ENCODE measurements at regions not wholly inside any gene's neighbourhood (a gene's known extent, or its start where the extent isn't known, plus 50 kb on each side); places are given as distances from the start of the nearest gene placed in this dataset.

DNA sequence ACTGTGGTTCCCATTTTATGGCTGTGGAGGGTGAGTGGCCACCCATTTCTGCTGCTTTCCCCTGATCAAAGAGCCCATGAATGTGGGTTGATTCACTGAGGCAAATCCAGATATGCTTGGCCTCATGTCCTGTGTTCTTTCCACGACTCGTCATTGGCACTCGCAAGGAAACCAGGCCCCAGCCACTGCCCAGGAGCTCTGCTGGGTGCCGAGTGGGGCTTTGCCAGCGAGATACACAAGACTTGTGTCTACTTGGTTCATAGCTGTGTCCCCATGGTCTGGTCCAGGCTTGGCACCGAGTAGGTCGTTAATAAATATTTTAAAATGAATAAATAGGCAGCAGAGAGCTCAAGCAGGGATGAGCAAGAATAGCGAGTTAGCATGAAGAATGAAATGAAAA lies 1291.5 kb downstream of the TBC1D22A start:
- peaks cover 1% of the 10 kb centered on the region for H3K4me1 ChIP-seq (ENCODE audit: low read length)
- no peaks in the 10 kb centered on the region for H3K9me2 ChIP-seq (replicated peaks; ENCODE audit: insufficient read depth, low read length)
- H3K9ac ChIP-seq (ENCODE audit: low read length) = no peak overlapping the region
- H4K20me1 ChIP-seq (ENCODE audit: insufficient read depth, low read length) = no peaks in the 10 kb centered on the region
- TF ChIP-seq, protein P1, sequence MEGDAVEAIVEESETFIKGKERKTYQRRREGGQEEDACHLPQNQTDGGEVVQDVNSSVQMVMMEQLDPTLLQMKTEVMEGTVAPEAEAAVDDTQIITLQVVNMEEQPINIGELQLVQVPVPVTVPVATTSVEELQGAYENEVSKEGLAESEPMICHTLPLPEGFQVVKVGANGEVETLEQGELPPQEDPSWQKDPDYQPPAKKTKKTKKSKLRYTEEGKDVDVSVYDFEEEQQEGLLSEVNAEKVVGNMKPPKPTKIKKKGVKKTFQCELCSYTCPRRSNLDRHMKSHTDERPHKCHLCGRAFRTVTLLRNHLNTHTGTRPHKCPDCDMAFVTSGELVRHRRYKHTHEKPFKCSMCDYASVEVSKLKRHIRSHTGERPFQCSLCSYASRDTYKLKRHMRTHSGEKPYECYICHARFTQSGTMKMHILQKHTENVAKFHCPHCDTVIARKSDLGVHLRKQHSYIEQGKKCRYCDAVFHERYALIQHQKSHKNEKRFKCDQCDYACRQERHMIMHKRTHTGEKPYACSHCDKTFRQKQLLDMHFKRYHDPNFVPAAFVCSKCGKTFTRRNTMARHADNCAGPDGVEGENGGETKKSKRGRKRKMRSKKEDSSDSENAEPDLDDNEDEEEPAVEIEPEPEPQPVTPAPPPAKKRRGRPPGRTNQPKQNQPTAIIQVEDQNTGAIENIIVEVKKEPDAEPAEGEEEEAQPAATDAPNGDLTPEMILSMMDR (IDR thresholded peaks at IDR 0.05; ENCODE audit: low read length) = no peak
- TF ChIP-seq EZH2phosphoT487 (IDR thresholded peaks at IDR 0.05; ENCODE audit: low read length) = no peak
- no peak for TF ChIP-seq EZH2 (optimal IDR thresholded peaks at IDR 0.05; ENCODE audit: low read depth, low read length)
- H3K27me3 ChIP-seq (replicated peaks; ENCODE audit: insufficient read depth, low read length) = no peaks in the 10 kb centered on the region
- H3K9me3 ChIP-seq (replicated peaks; ENCODE audit: insufficient read depth, low read length) = no peaks in the 10 kb centered on the region
- no peaks in the 10 kb centered on the region for H3K36me3 ChIP-seq (replicated peaks; ENCODE audit: insufficient read depth, low read length)
- DNase-seq = no peak
- H3F3A ChIP-seq (ENCODE audit: insufficient read depth, low read length) = no peaks in the 10 kb centered on the region
- H3K27ac ChIP-seq (ENCODE audit: low read length) = no peak overlapping the region
- no peak overlapping the region for H2AFZ ChIP-seq (ENCODE audit: low read length)
- H3K4me2 ChIP-seq (ENCODE audit: low read depth, low read length) = no peak overlapping the region
- H3K4me3 ChIP-seq (ENCODE audit: low read length) = no peak overlapping the region
- no peaks in the 10 kb centered on the region for H3K79me2 ChIP-seq (ENCODE audit: low read length)

DNA sequence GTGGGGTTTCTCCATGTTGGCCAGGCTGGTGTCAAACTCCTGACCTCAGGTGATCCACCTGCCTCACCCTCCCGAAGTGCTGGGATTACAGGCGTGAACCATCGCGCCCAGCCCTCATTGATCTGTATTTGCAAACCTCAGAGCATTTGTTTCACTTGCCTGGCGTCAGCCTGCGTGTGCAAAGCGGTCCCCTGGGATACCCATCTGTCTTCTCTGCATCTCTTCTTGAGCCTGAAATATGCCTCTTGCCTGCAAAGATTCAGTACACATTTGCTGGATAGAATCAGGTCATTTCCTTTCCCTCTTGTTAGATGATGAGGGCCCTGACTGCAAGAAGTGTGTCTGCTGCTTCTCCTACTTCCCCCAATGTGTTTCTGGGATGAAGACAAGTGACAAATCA lies 1291.0 kb downstream of the TBC1D22A start:
- Histone ChIP-seq H3K27ac (ENCODE audit: low read length) (no peak overlapping the region), H3K79me2 (ENCODE audit: low read length) (no peaks in the 10 kb centered on the region), H3K9me2 (replicated peaks; ENCODE audit: insufficient read depth, low read length) (no peaks in the 10 kb centered on the region), H3K9me3 (replicated peaks; ENCODE audit: insufficient read depth, low read length) (no peaks in the 10 kb centered on the region), H3K36me3 (replicated peaks; ENCODE audit: insufficient read depth, low read length) (no peaks in the 10 kb centered on the region), H3K4me2 (ENCODE audit: low read depth, low read length) (no peak overlapping the region), H3F3A (ENCODE audit: insufficient read depth, low read length) (peaks cover 3% of the 10 kb centered on the region; the same call in 1 of the 2 replicates), H4K20me1 (ENCODE audit: insufficient read depth, low read length) (no peaks in the 10 kb centered on the region), H3K9ac (ENCODE audit: low read length) (no peak overlapping the region), H2AFZ (ENCODE audit: low read length) (no peak overlapping the region), H3K27me3 (replicated peaks; ENCODE audit: insufficient read depth, low read length) (no peaks in the 10 kb centered on the region), H3K4me3 (ENCODE audit: low read length) (no peak overlapping the region), H3K4me1 (ENCODE audit: low read length) (peaks cover 6% of the 10 kb centered on the region)
- TF ChIP-seq EZH2phosphoT487 (IDR thresholded peaks at IDR 0.05; ENCODE audit: low read length) (no peak), EZH2 (optimal IDR thresholded peaks at IDR 0.05; ENCODE audit: low read depth, low read length) (no peak)
- TF ChIP-seq, protein P1 (IDR thresholded peaks at IDR 0.05; ENCODE audit: low read length) = no peak
- DNase-seq = no peak

DNA sequence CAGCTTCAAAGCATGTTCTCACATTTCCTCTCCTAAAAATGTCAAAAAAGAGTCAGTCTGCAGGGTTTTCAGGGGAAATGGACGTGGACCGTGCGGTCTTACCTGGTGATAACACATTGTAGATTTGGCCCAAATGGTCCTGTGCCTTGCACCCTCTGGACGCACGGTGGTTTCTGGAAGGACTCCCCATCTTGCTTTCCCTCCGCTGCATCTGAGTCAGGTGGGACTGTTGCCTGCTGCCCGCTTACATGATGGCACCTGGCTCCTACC lies 1290.1 kb downstream of the TBC1D22A start:
- H3K4me2 ChIP-seq (ENCODE audit: low read depth, low read length) = no peak overlapping the region
- no peak for TF ChIP-seq EZH2 (optimal IDR thresholded peaks at IDR 0.05; ENCODE audit: low read depth, low read length)
- TF ChIP-seq, protein P1 (IDR thresholded peaks at IDR 0.05; ENCODE audit: low read length) = no peak
- no peak for TF ChIP-seq EZH2phosphoT487 (IDR thresholded peaks at IDR 0.05; ENCODE audit: low read length)
- no peaks in the 10 kb centered on the region for H3K9me2 ChIP-seq (replicated peaks; ENCODE audit: insufficient read depth, low read length)
- no peak overlapping the region for H3K4me3 ChIP-seq (ENCODE audit: low read length)
- H4K20me1 ChIP-seq (ENCODE audit: insufficient read depth, low read length) = no peaks in the 10 kb centered on the region
- peaks cover 5% of the 10 kb centered on the region; the same call in 1 of the 2 replicates for H3F3A ChIP-seq (ENCODE audit: insufficient read depth, low read length)
- peaks cover 15% of the 10 kb centered on the region for H3K4me1 ChIP-seq (ENCODE audit: low read length)
- no peak for DNase-seq
- H3K27ac ChIP-seq (ENCODE audit: low read length) = no peak overlapping the region
- H3K36me3 ChIP-seq (replicated peaks; ENCODE audit: insufficient read depth, low read length) = no peaks in the 10 kb centered on the region
- no peak overlapping the region for H3K9ac ChIP-seq (ENCODE audit: low read length)
- no peak overlapping the region for H2AFZ ChIP-seq (ENCODE audit: low read length)
- H3K9me3 ChIP-seq (replicated peaks; ENCODE audit: insufficient read depth, low read length) = no peaks in the 10 kb centered on the region
- no peaks in the 10 kb centered on the region for H3K79me2 ChIP-seq (ENCODE audit: low read length)
- no peaks in the 10 kb centered on the region for H3K27me3 ChIP-seq (replicated peaks; ENCODE audit: insufficient read depth, low read length)

All from MM.1S (cell line).